HG02884 (cell line): ENCODE measurements at regions not wholly inside any gene's neighbourhood (a gene's known extent, or its start where the extent isn't known, plus 50 kb on each side); places are given as distances from the start of the nearest gene placed in this dataset.
A peak's percentile ranks its signal among the peaks of the same experiment; 100 is the strongest.

ENCODE experiments used
- ATAC-seq: cut with Tn5 transposase; IDR thresholded peaks from one replicate; pipeline ENCODE4 v1.9.1; 2021; ENCODE audit warnings: mild to moderate bottlenecking, moderate library complexity; ENCODE audit not compliant: unreplicated experiment

DNA sequence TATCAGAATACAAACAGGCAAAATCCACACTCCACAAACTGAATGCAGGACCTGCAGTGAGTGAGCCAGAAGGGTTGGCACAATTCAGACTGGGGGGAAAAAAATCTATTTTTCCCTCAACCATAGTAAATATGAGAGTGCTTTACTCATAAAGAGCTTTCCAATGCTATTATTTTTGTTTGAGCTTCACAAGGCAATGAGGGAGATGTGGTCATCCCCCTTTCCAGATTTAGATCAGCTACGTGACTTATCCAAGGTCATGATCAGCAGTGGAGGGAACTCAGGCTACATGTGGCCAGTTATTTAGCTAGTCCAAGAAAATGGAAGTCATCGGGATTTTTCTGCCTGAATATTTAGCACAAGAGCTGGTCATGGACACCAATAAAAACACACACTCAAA, 120.4 kb upstream of the KLF7 start:
- peak; percentile 47 for ATAC-seq

DNA sequence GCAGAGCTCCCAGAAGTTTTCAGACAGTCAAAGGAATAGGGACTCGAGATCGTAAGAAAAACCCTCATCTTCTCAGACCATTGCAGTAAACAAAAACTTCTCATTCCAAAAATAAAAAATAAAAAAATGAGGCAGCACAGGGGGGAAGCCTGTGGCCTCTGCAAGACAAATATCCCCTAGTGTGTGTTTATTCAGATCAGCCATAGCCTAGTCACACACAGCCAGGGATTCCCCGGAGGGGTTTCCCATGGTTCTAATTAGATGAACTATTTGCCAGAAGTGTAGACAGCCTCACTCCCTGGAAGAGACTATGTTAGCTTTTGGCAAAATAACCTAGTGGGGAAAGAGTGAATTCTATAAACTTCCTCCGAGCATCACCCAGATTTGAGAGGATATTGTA, 122.9 kb upstream of the KLF7 start:
- ATAC-seq: no peak

DNA sequence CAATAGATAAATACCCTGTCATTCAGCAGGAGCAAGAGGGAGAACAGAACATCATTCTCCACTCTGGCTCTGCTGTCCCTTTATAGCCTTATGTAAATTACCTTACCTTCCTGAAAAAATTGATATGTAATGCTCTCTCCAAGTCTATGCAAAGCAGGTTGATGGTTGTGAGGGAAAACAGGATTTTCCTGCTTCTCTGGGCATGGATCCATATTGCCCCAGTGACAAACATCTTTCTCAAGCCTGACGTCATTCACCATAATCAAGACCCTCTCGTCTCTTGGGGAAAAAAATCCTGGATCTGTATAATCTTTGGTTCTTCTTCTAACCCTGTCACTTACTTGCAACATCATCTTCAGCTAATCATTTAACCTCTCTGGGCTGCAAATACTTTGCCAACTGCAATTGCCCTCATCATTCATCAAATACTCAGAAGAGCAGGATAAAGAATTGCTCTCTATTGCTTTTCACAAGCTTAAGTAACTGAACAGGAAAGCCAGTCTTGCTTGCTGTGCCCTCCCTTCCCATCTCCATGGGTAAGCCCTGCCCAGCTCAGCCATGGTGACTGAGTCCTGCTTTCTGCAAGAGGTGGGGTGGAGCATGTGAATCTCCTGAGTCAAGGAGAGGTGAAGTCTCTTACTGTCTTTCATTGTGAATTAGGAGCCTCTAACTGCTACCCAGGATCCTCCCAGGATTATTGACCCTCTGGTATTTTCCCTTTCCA, 123.7 kb upstream of the KLF7 start:
- no peak for ATAC-seq

DNA sequence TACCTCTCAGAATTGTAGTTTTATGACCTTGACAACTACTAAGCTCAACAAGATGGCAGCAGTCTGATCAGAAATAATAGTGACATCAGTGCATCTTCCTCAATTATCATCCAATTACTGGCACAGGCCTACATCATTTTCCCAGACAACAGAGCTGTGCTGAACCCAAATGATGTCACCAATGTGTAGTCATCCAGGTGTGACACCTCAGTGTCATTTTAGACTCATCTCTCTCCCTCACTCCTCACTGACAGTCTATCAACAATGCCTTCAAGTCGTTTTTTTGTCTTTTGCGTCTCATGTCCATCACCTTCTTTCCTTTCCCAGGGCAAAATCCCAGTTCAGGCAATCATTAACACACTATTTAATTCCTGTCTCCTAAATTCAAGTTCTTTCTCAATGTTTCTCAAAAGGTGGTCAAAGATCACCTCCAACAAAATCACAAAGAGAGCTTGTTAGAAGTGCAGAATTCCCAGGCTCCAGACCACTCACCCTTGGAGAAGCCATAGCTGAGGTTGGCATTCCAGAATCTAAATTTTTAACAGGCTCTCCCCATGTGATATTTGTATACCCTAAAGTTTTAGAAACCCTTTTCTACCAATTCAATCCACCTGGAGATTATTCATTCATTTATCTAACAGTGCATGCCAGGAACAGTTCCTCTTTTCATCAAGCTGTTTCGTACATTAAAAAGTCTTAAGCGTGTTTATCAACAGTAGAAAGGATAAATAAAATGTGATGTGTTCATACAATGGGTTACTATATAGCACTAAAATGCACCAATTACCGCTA, 125.3 kb upstream of the KLF7 start:
- no peak for ATAC-seq

DNA sequence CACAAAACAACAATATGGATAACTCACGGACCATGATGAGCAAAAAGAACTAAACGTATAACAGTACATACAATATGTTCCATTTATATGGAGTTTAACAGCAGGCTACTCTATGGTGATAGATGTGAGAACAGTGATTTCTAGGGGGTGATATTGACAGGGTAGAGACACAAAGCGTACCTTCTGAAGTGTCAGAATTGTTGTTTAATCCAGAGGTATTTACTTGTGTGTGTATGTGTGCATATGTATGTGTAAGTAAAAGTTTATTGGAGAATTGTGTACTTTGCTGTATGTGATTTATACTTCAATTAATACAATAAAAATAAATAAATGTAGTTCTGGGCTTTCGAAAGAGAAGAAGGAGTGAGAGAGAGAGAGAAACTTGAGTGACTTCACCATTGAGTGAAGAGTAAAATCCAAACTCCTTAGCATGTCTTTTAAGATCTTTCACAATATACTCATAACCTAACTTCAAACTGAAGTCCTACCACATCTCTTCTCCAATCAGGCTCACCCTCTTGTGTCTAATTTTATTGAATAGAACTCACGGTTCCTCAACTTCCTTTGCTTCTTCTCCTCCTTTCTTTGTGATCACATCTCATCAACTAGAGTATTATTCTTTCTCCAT, 126.0 kb upstream of the KLF7 start:
- ATAC-seq: peak; percentile 66

DNA sequence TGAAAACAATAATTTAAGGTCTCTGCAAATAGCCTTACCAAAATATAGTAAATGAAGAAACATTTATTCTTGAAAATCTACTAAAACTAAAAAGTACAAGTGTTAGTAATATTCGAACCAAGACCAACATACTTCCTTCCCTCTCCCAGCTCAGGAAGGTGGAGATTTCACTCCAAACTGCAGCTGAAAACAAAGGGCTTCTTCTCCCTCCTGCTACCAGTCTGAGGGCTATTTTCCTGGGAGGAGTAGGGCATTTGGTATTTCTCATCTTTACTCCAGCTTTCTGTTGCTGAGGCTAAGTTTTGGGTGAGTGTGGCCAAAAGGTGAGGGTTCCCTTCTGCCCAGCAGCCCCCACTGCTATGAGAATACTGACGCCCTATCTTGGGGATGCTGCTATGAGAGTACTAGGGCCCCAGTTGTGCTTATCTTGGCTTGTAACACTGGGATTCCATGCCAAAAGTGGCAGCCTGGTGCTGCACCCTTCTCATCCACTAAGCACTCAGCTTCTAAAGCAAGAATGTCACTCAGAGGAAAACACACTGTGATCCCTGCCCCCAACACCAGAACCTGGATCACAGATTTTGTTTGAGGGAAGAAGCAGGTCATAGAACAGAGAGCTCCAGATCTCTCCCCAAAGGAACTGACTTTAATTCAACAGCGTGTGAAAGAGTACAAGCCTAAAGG, 130.7 kb upstream of the KLF7 start:
- ATAC-seq: no peak

DNA sequence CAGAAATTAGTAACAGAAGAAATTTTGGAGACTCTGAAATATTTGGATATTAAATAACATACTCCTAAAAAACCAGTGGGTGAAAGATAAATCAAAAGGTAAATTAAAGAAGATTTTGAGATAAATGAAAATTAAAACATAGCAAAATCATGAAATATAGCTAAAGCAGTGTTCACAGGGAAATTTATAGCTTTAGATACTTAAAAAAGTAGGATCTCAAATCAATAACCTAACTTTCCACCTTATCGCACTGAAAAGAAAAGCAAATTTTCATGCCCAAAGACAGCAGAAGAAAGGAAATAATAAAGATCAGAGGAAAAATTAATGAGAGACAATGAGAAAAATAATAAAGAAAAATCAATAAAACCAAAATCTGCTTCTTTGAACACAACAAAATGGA, 135.1 kb upstream of the KLF7 start:
- ATAC-seq: no peak

DNA sequence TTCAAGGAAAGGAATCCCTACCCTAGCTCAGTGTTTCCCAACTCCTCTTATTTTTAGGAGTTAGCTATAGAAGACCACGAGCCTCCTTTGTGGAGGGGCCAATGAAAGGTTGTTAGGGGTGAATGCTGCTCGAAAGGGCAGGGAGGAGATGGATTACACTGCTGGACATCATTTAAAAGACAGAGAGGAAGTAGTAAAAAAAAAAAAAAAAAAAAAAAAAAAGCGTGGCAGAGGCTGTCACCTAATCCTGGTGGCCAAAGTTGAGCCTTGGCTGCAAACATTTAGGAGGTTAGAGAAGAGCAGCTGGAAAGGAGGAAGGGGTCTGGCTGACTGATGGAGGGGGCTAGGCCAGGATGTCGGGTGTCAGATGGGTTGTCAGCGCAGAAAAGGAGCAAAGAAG, 139.0 kb upstream of the KLF7 start:
- ATAC-seq: no peak

DNA sequence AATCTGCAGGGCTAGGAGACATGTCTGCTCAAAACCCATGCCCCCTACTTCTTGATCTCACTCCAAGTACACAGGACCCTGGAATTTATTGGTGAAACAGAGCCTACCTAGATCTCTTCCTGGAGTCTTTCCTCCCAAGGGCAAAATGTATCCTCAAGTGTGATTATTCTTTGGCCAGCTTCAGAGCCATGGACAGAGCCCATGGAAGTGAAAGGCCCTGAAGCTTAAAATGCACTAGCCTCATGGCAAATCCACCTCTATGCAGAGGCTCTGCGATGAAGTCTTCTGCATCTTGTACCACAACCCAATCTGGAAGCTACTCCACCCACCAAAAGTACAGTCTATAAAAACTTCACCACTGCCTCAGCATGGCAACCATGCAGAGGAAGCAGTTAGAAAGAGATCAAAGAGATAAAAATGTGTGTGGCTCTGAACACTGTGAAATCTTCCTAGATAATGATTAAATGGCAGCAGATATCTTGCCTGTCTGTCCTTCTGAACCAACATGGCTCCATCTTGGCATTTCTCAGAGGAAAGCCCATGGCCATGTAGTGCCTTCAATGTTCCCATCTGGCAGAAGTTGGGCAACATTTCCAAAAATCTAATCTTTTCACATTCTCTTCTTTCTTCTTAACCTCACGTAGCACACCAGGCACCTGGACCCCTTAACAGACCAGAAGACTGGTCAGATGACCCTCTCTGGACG, 142.9 kb upstream of the KLF7 start:
- no peak for ATAC-seq

DNA sequence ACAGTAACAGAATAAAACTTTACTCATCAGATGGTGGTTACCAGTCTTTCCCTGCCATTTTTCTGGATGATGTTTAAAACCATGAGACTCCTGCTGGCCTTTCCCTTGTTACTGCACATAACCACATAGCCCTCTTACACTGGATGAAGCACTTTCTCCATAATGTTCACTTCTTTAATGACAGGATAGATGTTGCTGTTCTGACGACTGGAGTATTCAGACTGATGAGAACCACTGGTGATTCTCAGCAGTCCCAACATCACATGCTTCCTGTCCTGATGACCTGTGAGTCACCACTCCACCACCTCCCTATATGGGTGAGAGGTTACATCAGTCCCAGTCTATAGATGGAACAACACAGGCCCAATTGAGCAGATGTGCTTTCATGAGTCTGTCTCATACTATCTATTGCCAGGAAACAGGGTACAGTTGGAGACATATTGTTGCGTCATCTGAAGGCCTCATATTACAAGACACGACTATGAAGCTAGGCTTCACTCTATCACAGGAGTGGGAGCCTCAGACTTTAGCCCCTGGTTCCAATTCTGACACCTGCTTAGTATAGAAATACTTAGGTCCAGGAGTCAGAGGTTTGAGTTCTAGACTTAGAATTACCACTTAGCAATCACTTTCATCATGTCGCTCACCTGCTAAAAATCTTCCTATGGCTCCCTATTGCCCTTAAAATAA, 145.7 kb upstream of the KLF7 start:
- peak; percentile 84 for ATAC-seq

DNA sequence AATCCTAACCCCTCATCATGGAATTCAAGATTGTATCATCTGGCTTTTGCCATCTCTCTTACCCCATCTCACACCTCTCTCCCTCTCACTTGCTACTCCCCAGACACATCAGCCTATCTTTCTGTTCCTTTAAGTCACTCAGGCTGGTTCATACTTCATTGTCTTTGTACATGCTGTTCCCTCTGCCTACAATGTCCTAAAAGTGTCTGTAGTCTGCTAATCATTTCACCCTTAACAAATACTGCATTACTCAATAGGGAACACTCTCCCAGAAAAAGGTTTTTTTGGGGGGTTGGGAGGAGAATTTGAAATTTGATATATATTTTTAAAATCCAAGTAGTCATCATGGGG, 146.2 kb upstream of the KLF7 start:
- no peak for ATAC-seq

DNA sequence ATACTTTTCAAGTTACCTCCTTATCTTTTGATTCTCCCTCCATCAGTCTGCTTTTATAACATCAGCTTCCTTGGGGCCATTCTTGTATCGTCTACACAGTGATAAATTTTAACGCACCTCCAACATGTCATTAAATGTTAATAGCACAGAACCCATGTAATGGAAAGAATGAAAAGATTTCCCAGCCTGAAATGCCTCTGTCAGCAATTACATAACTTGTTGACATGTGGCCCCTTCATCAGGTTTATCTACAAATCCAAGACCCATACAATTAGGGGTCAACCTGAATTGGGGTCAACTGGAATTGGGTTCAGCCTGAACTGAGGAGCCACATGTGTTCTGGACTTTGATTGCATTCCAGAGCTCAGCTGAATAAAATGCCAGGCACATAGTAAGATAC, 148.2 kb upstream of the KLF7 start:
- no peak for ATAC-seq

DNA sequence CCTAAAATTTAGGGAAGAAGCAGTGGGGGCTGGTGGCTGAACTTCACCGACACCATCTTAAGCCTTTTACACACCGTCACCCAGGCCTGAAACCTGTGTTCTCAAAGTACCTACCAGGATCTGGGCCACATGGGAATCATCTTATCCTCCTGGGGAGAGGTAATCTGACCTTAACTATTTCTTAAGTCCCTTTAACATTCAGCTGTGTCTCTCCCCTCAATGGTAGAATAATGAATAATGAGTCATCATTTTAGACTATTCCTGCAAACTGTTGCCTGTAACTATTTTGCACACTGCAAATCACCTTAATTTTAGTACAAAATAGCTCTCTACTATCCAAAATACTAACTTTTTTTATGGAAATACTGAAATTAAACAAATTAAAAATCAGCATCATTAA, 149.4 kb upstream of the KLF7 start:
- no peak for ATAC-seq

DNA sequence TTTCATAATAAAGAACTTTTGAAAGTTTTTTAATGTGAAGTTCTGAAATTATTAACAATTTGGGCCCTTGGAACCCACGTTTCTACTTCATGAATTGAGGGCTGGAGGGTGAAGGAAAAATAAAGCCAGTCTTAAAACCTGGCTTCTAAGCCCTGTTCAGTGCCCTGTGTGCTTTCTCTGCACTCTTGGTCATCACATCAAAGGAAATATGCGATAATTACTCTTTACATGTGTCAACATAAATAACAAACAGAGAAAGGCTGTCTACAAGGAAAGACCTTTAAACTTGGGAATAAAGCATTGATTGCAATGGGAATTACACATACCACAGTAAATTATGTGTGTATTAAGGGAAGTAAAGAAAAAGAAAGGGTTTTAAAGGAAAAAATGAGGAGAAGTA, 150.7 kb upstream of the KLF7 start:
- ATAC-seq: no peak

DNA sequence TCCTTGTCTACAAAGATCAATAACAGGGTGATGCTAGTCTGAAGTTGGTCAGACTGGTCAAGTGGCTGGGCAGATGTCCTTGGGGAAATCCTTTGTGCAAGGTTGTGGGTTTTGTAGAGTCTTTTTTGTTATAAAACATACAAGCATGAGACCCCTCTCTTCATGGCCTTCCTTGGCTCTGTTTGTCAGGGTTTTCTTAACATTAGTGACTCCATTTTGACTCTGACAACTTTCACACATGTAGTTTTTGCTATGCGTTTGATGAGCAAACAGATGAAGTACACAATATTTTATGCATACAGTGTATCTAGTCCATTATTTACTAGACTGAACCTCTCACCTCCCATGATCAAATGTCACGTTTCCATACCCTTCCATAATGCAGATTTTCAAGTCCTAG, 151.2 kb upstream of the KLF7 start:
- no peak for ATAC-seq

DNA sequence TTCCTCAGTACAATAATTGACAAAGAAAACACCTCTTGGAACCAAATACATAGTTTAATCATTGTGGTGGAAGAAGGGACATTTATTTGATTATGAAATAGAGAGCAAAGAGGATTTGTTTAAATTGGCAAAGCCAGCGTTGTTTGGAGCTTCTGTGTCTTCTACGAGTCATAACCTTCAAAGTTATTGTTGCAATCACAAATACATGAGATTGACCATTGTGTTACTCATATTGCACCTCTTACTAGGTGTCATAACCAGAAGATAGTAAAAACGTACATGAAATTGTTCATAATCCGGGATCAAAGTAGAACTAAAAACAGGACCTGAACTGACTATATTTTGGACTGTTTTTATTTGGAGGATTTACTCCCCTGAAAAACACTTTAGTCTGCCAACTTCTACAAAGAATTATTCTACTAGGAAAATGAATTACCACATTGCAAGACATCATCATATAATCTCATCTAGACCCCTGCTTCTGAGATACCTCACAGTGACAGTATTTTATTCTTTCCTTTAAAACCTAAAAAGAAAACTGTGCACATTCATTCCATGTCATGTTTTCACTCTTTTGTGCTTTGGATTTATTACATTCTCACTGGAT, 151.7 kb upstream of the KLF7 start:
- peak; percentile 51 for ATAC-seq

DNA sequence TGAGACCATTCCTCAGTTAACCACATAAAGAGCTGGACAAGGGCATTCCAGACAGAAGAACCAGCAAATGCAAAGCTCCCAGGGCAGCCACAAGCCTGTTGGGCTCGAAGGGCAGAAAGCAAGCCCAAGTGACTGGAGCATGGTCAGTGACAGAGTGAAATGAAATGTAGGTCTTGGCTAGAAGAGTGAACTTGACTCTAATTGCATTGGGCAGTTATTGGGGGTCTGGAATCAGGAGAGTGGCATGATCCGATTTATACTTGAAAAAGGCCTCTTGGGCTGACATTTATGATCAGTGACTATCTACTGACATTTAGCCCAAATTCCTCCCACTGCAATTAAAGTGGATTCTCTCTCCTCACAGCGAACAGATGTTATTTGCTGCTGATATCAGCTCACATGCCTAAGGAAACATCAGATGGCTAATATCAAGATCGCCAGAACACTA, 152.5 kb upstream of the KLF7 start:
- ATAC-seq: no peak

DNA sequence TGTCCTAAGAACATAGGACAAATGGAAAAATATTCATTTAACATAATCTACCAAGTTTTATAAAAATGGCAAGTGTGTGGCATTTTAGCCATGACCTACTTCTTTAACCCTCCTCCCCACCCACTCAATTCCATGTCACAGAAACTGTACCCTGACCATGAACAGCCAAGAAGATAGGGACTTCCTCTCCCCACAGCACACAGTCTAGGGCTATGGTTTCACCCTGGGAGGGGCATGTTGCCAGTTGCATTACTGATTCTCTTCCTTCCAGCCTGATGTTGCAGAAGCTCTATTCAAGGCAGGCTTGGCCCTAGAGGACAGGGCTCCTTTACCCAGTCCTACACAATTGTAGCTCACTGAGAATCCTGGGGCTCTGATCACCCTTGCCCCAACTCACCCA, 153.6 kb upstream of the KLF7 start:
- ATAC-seq: no peak

DNA sequence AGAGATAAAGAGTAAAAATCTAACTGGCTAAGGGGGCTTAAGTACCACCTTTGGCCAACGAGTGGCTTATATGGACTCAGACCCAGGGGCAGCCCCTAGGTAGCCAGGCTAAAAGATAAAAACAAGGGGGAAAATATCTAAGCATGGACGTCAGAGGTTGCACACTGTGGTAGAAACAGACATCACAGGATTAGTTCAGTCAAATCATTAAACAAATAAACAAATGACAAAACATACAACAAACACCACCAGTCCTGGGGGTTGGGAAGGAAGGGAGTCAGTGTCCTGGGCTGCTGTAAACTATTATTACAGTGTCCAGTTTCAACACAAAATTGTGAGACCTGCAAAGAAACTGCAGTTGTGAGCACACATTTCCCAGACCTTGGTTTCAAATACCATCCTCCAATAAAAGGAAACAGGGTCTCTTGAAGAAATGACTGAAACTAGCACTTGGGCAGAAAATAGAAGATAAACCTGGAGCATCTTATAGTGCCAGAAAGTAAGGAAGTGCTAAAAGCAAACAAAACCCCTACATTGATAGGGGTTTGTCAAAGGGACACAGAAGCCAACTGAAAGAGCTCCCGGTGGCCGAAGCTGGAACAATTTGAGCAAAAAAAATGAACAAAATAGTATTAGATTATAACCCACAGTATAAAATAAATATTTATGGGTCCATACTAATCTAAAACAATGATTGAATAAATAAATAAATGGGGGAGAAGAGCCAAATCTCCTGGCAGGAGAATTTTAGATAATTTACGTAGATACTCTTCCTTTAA, 154.8 kb upstream of the KLF7 start:
- no peak for ATAC-seq
